ENCODE measurements at regions not wholly inside any gene's neighbourhood (a gene's known extent, or its start where the extent isn't known, plus 50 kb on each side); places are given as distances from the start of the nearest gene placed in this dataset.

- H3K27me3 Mint-ChIP-seq (ENCODE audit: low read depth), result no peaks in the 10 kb centered on the region
- H3K36me3 Mint-ChIP-seq (ENCODE audit: insufficient read depth in 2 of 2), result no peaks in the 10 kb centered on the region
- peaks cover 6 to 11% of the 10 kb centered on the region in 2 donors for H3K9me3 Mint-ChIP-seq
- H3K27ac Mint-ChIP-seq, result no peak overlapping the region
- H3K4me1 Mint-ChIP-seq (ENCODE audit: low read depth), result no peaks in the 10 kb centered on the region
- H3K4me3 Mint-ChIP-seq, result no peak overlapping the region
- DNase-seq, result no peak
- ATAC-seq (replicated peaks in 1 of 2), result no peak
Measured at GRCh38 chr6:78117966-78118365, 465.1 kb downstream of the MEI4 start.

- Mint-ChIP-seq H3K27me3 (ENCODE audit: low read depth) (no peaks in the 10 kb centered on the region), H3K27ac (no peak overlapping the region), H3K9me3 (peaks cover 7 to 8% of the 10 kb centered on the region in 2 donors), H3K36me3 (ENCODE audit: insufficient read depth in 2 of 2) (peaks cover 1 to 2% of the 10 kb centered on the region in 2 donors), H3K4me1 (ENCODE audit: low read depth) (no peaks in the 10 kb centered on the region), H3K4me3 (no peak overlapping the region)
- DNase-seq, result no peak
- ATAC-seq (replicated peaks in 1 of 2), result no peak
Measured at GRCh38 chr6:78131521-78131920, 478.7 kb downstream of the MEI4 start.

- DNase-seq, result no peak
- Mint-ChIP-seq H3K4me1 (ENCODE audit: low read depth) (no peaks in the 10 kb centered on the region), H3K27ac (no peak overlapping the region), H3K4me3 (no peak overlapping the region), H3K27me3 (ENCODE audit: low read depth) (no peaks in the 10 kb centered on the region), H3K9me3 (peaks cover 9 to 12% of the 10 kb centered on the region in 2 donors), H3K36me3 (ENCODE audit: insufficient read depth in 2 of 2) (peaks cover 0 to 1% of the 10 kb centered on the region in 2 donors)
- ATAC-seq (replicated peaks in 1 of 2), result no peak
Measured at GRCh38 chr6:78132671-78133410, 480.0 kb downstream of the MEI4 start.

GRCh38 chr6:78150425-78150824 is 497.6 kb downstream of the MEI4 start:
- DNase-seq, result no peak
- H3K4me1 Mint-ChIP-seq (ENCODE audit: low read depth), result no peaks in the 10 kb centered on the region
- no peak overlapping the region for H3K27ac Mint-ChIP-seq
- H3K36me3 Mint-ChIP-seq (ENCODE audit: insufficient read depth in 2 of 2), result no peaks in the 10 kb centered on the region
- peaks cover 0 to 3% of the 10 kb centered on the region in 2 donors for H3K9me3 Mint-ChIP-seq
- H3K4me3 Mint-ChIP-seq, result no peak overlapping the region
- H3K27me3 Mint-ChIP-seq (ENCODE audit: low read depth), result no peaks in the 10 kb centered on the region
- ATAC-seq (replicated peaks in 1 of 2), result no peak

- no peaks in the 10 kb centered on the region for H3K36me3 Mint-ChIP-seq (ENCODE audit: insufficient read depth in 2 of 2)
- H3K27me3 Mint-ChIP-seq (ENCODE audit: low read depth), result no peaks in the 10 kb centered on the region
- no peak overlapping the region for H3K27ac Mint-ChIP-seq
- H3K9me3 Mint-ChIP-seq, result peaks cover 3 to 4% of the 10 kb centered on the region in 2 donors
- no peaks in the 10 kb centered on the region for H3K4me1 Mint-ChIP-seq (ENCODE audit: low read depth)
- H3K4me3 Mint-ChIP-seq, result no peak overlapping the region
- ATAC-seq (replicated peaks in 1 of 2) (no peak), DNase-seq (no peak)
Measured at GRCh38 chr6:78153976-78154375, 501.1 kb downstream of the MEI4 start.

GRCh38 chr6:78157606-78158005 is 504.8 kb downstream of the MEI4 start:
- H3K4me1 Mint-ChIP-seq (ENCODE audit: low read depth), result no peaks in the 10 kb centered on the region
- H3K4me3 Mint-ChIP-seq, result no peak overlapping the region
- H3K9me3 Mint-ChIP-seq, result peaks cover 1 to 8% of the 10 kb centered on the region in 2 donors
- ATAC-seq (replicated peaks in 1 of 2) (no peak), DNase-seq (no peak)
- no peaks in the 10 kb centered on the region for H3K36me3 Mint-ChIP-seq (ENCODE audit: insufficient read depth in 2 of 2)
- H3K27ac Mint-ChIP-seq, result no peak overlapping the region
- no peaks in the 10 kb centered on the region for H3K27me3 Mint-ChIP-seq (ENCODE audit: low read depth)

GRCh38 chr6:78188891-78189290 is 536.1 kb downstream of the MEI4 start:
- H3K4me3 Mint-ChIP-seq, result no peak overlapping the region
- H3K4me1 Mint-ChIP-seq (ENCODE audit: low read depth), result no peaks in the 10 kb centered on the region
- DNase-seq (no peak), ATAC-seq (replicated peaks in 1 of 2) (no peak)
- no peaks in the 10 kb centered on the region for H3K27me3 Mint-ChIP-seq (ENCODE audit: low read depth)
- H3K9me3 Mint-ChIP-seq, result peaks cover 5 to 14% of the 10 kb centered on the region in 2 donors
- H3K36me3 Mint-ChIP-seq (ENCODE audit: insufficient read depth in 2 of 2), result no peaks in the 10 kb centered on the region
- H3K27ac Mint-ChIP-seq, result no peak overlapping the region

GRCh38 chr6:78192057-78192456 is 539.2 kb downstream of the MEI4 start:
- no peaks in the 10 kb centered on the region for H3K36me3 Mint-ChIP-seq (ENCODE audit: insufficient read depth in 2 of 2)
- peaks cover 5 to 16% of the 10 kb centered on the region in 2 donors for H3K9me3 Mint-ChIP-seq
- no peak overlapping the region for H3K4me3 Mint-ChIP-seq
- DNase-seq, result no peak
- H3K4me1 Mint-ChIP-seq (ENCODE audit: low read depth), result no peaks in the 10 kb centered on the region
- ATAC-seq (replicated peaks in 1 of 2), result no peak
- no peak overlapping the region for H3K27ac Mint-ChIP-seq
- no peaks in the 10 kb centered on the region for H3K27me3 Mint-ChIP-seq (ENCODE audit: low read depth)

- no peak for DNase-seq
- Mint-ChIP-seq H3K27me3 (ENCODE audit: low read depth) (no peaks in the 10 kb centered on the region), H3K9me3 (peaks cover 1 to 4% of the 10 kb centered on the region in 2 donors), H3K27ac (no peak overlapping the region), H3K4me3 (no peak overlapping the region), H3K36me3 (ENCODE audit: insufficient read depth in 2 of 2) (no peaks in the 10 kb centered on the region), H3K4me1 (ENCODE audit: low read depth) (no peaks in the 10 kb centered on the region)
- no peak for ATAC-seq (replicated peaks in 1 of 2)
Measured at GRCh38 chr6:78199044-78199443, 546.2 kb downstream of the MEI4 start.

- Mint-ChIP-seq H3K27ac (no peak overlapping the region), H3K4me3 (no peak overlapping the region), H3K36me3 (ENCODE audit: insufficient read depth in 2 of 2) (no peaks in the 10 kb centered on the region), H3K9me3 (peaks cover 2 to 3% of the 10 kb centered on the region in 2 donors), H3K27me3 (ENCODE audit: low read depth) (no peaks in the 10 kb centered on the region), H3K4me1 (ENCODE audit: low read depth) (no peaks in the 10 kb centered on the region)
- DNase-seq, result no peak
- no peak for ATAC-seq (replicated peaks in 1 of 2)
Measured at GRCh38 chr6:78222226-78222625, 569.4 kb downstream of the MEI4 start.

- H3K27me3 Mint-ChIP-seq (ENCODE audit: low read depth), result no peaks in the 10 kb centered on the region
- H3K4me1 Mint-ChIP-seq (ENCODE audit: low read depth), result no peaks in the 10 kb centered on the region
- H3K9me3 Mint-ChIP-seq, result peaks cover 0 to 9% of the 10 kb centered on the region in 2 donors
- H3K36me3 Mint-ChIP-seq (ENCODE audit: insufficient read depth in 2 of 2), result peaks cover 0 to 2% of the 10 kb centered on the region in 2 donors
- no peak for ATAC-seq (replicated peaks in 1 of 2)
- no peak overlapping the region for H3K4me3 Mint-ChIP-seq
- no peak for DNase-seq
- no peak overlapping the region for H3K27ac Mint-ChIP-seq
Measured at GRCh38 chr6:78231002-78231401, 578.2 kb downstream of the MEI4 start.

- Mint-ChIP-seq H3K9me3 (peaks cover 7 to 15% of the 10 kb centered on the region in 2 donors), H3K27me3 (ENCODE audit: low read depth) (no peaks in the 10 kb centered on the region), H3K36me3 (ENCODE audit: insufficient read depth in 2 of 2) (peaks cover 1 to 4% of the 10 kb centered on the region in 2 donors), H3K4me1 (ENCODE audit: low read depth) (no peaks in the 10 kb centered on the region), H3K4me3 (no peak overlapping the region), H3K27ac (no peak overlapping the region)
- no peak for ATAC-seq (replicated peaks in 1 of 2)
- no peak for DNase-seq
Measured at GRCh38 chr6:78243519-78243918, 590.7 kb downstream of the MEI4 start.

- DNase-seq (no peak), ATAC-seq (replicated peaks in 1 of 2) (no peak)
- Mint-ChIP-seq H3K4me1 (ENCODE audit: low read depth) (no peaks in the 10 kb centered on the region), H3K4me3 (no peak overlapping the region), H3K27me3 (ENCODE audit: low read depth) (no peaks in the 10 kb centered on the region), H3K36me3 (ENCODE audit: insufficient read depth in 2 of 2) (no peaks in the 10 kb centered on the region), H3K27ac (no peak overlapping the region), H3K9me3 (peaks cover 0 to 1% of the 10 kb centered on the region in 2 donors)
Measured at GRCh38 chr6:78251931-78252330, 599.1 kb downstream of the MEI4 start.

- H3K27me3 Mint-ChIP-seq (ENCODE audit: low read depth), result no peaks in the 10 kb centered on the region
- H3K4me1 Mint-ChIP-seq (ENCODE audit: low read depth), result no peaks in the 10 kb centered on the region
- peaks cover 0 to 2% of the 10 kb centered on the region in 2 donors for H3K9me3 Mint-ChIP-seq
- DNase-seq (no peak), ATAC-seq (replicated peaks in 1 of 2) (no peak)
- H3K27ac Mint-ChIP-seq, result no peak overlapping the region
- no peaks in the 10 kb centered on the region for H3K36me3 Mint-ChIP-seq (ENCODE audit: insufficient read depth in 2 of 2)
- no peak overlapping the region for H3K4me3 Mint-ChIP-seq
Measured at GRCh38 chr6:78253618-78254017, 600.8 kb downstream of the MEI4 start.

All from activated T-cell treated with anti-CD3 and anti-CD28 coated beads, Interleukin-2, amount 50 U/mL, for 72 hours (primary cell).